A673 (cell line): ENCODE measurements at regions not wholly inside any gene's neighbourhood (a gene's known extent, or its start where the extent isn't known, plus 50 kb on each side); places are given as distances from the start of the nearest gene placed in this dataset.

Source experiments
- EZH2 ChIP-seq: fragments of 200-600 bp; sonication (generic); IDR thresholded peaks from 2 replicates; pipeline ENCODE4 v1.6.1; 2017; ENCODE audit warnings: borderline replicate concordance, low read depth, mild to moderate bottlenecking, mixed read lengths, antibody characterized with exemption, low read length; ENCODE audit not compliant: poor library complexity, severe bottlenecking
- TF ChIP-seq, protein P1 (sequence below): fragments of 300-800, 200-600 bp; sonication (generic); conservative IDR thresholded peaks from 2 replicates; pipeline ENCODE4 v1.5.1; 2017; ENCODE audit warnings: low read depth, mild to moderate bottlenecking, antibody characterized with exemption, low read length, moderate library complexity, mixed read lengths

- TF ChIP-seq, protein P1, sequence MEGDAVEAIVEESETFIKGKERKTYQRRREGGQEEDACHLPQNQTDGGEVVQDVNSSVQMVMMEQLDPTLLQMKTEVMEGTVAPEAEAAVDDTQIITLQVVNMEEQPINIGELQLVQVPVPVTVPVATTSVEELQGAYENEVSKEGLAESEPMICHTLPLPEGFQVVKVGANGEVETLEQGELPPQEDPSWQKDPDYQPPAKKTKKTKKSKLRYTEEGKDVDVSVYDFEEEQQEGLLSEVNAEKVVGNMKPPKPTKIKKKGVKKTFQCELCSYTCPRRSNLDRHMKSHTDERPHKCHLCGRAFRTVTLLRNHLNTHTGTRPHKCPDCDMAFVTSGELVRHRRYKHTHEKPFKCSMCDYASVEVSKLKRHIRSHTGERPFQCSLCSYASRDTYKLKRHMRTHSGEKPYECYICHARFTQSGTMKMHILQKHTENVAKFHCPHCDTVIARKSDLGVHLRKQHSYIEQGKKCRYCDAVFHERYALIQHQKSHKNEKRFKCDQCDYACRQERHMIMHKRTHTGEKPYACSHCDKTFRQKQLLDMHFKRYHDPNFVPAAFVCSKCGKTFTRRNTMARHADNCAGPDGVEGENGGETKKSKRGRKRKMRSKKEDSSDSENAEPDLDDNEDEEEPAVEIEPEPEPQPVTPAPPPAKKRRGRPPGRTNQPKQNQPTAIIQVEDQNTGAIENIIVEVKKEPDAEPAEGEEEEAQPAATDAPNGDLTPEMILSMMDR: no peak
- TF ChIP-seq EZH2: no peak
These were observed 280.9 kb upstream of the EEF2KMT start for GRCh38 chr16:5378531-5378930.
